Body of pancreas (tissue), 4 donors: ENCODE measurements at regions not wholly inside any gene's neighbourhood (a gene's known extent, or its start where the extent isn't known, plus 50 kb on each side); places are given as distances from the start of the nearest gene placed in this dataset.

Experiments used
- ATAC-seq: fragments of 150-250 bp; one replicate; pipeline ENCODE4 v1.9.1; 2016
- DNase-seq, 4 donors: peaks; one replicate each; pipeline ENCODE4 v3.0.0-alpha.2; 2019
- H3K27ac ChIP-seq, 4 donors: fragments of 200-600 bp; sonication (generic); 1 replicate in 3 of 4; 2 replicates in 1 of 4; pipeline versions ENCODE4 v1.5.1 to v1.6.1; 2016 to 2019; ENCODE audit warnings: mild to moderate bottlenecking in 1 of 4, mixed read lengths in 1 of 4, moderate library complexity in 1 of 4
- H3K27me3 ChIP-seq, 2 donors: fragments of 200-600 bp; sonication (generic); one replicate each; pipeline ENCODE4 v1.6.0; 2016; ENCODE audit warnings: mild to moderate bottlenecking in 1 of 2
- H3K36me3 ChIP-seq, 2 donors: fragments of 200-600 bp; sonication (generic); replicated peaks in 1 of 2; 2 replicates each; pipeline ENCODE4 v1.5.1; 2016; ENCODE audit warnings: low read depth in 2 of 2; ENCODE audit not compliant: insufficient read depth in 1 of 2
- H3K4me1 ChIP-seq: fragments of 200-600 bp; sonication (generic); one replicate; pipeline ENCODE4 v1.6.0; 2016
- H3K4me3 ChIP-seq, 2 donors: fragments of 200-600 bp; sonication (generic); 1 replicate in 1 of 2; 2 replicates in 1 of 2; pipeline ENCODE4 v1.5.1; 2016 to 2019
- H3K9me3 ChIP-seq, 3 donors: fragments of 200-600 bp; sonication (generic); 1 replicate in 2 of 3; 2 replicates in 1 of 3; pipeline ENCODE4 v1.5.1; 2016
- CTCF ChIP-seq, 7 experiments: fragments of 450-650 bp in 4 of 7; fragments of 200-600 bp in 3 of 7; sonication (generic) in 3 of 7; IDR thresholded peaks; one replicate each; pipeline ENCODE4 v1.5.1; 2016 to 2019; ENCODE audit warnings: antibody characterized with exemption in 7 of 7
- POLR2A ChIP-seq, 3 donors: fragments of 450-650 bp; IDR thresholded peaks; one replicate each; pipeline ENCODE4 v1.6.1; 2016; ENCODE audit warnings: antibody characterized with exemption in 3 of 3, mild to moderate bottlenecking in 2 of 3
- WGBS, 2 donors: methylation state at CpG; one replicate each; pipeline ENCODE4 v1.1.5; 2017; 5-methylcytosine and 5-hydroxymethylcytosine counted together
- intact Hi-C: fragments of 100-400 bp; cut with DNase I; formaldehyde crosslinking; loops from one replicate; pipeline ENCODE4 v1.15.1; 2023

GRCh38 chr1:106677181-106677580 is 379.3 kb upstream of the PRMT6 start:
- no peak overlapping the region for H3K27ac ChIP-seq
- no peaks in the 10 kb centered on the region for H3K27me3 ChIP-seq
- no peaks in the 10 kb centered on the region for H3K4me1 ChIP-seq
- H3K36me3 ChIP-seq: no peaks in the 10 kb centered on the region
- TF ChIP-seq CTCF (IDR thresholded peaks at IDR 0.05): no peak
- no peak for TF ChIP-seq POLR2A (IDR thresholded peaks at IDR 0.05)
- H3K4me3 ChIP-seq: no peak overlapping the region
- ATAC-seq: no peak
- no peaks in the 10 kb centered on the region for H3K9me3 ChIP-seq
- WGBS, 2 donors: 42 to 47% methylated on average over 3 of the region's 3 CpGs
- no peak for DNase-seq
- intact Hi-C loops: no loop called here

GRCh38 chr1:106677721-106678120 is 378.8 kb upstream of the PRMT6 start:
- Histone ChIP-seq H3K36me3 (no peaks in the 10 kb centered on the region), H3K4me3 (no peak overlapping the region), H3K4me1 (no peaks in the 10 kb centered on the region), H3K27ac (no peak overlapping the region), H3K27me3 (no peaks in the 10 kb centered on the region), H3K9me3 (no peaks in the 10 kb centered on the region)
- no peak for TF ChIP-seq CTCF (IDR thresholded peaks at IDR 0.05)
- no peak for TF ChIP-seq POLR2A (IDR thresholded peaks at IDR 0.05)
- 29 to 33% methylated on average over 3 of the region's 3 CpGs for WGBS, 2 donors
- DNase-seq (no peak), ATAC-seq (no peak)
- intact Hi-C loops: no loop called here

- no peak overlapping the region for H3K27ac ChIP-seq
- no peak overlapping the region for H3K4me3 ChIP-seq
- intact Hi-C loops: no loop called here
- WGBS, 2 donors: 69 to 75% methylated on average over 3 of the region's 3 CpGs
- no peak for ATAC-seq
- DNase-seq: no peak
- H3K4me1 ChIP-seq: no peaks in the 10 kb centered on the region
- no peaks in the 10 kb centered on the region for H3K27me3 ChIP-seq
- no peaks in the 10 kb centered on the region for H3K36me3 ChIP-seq
- no peaks in the 10 kb centered on the region for H3K9me3 ChIP-seq
- no peak for TF ChIP-seq POLR2A (IDR thresholded peaks at IDR 0.05)
Observed at GRCh38 chr1:106678279-106679050, 378.0 kb upstream of the PRMT6 start.

- DNase-seq (no peak), ATAC-seq (no peak)
- Histone ChIP-seq H3K27me3 (no peaks in the 10 kb centered on the region), H3K4me1 (no peaks in the 10 kb centered on the region), H3K4me3 (no peak overlapping the region), H3K27ac (no peak overlapping the region), H3K9me3 (no peaks in the 10 kb centered on the region), H3K36me3 (no peaks in the 10 kb centered on the region)
- intact Hi-C loops: no loop called here
- WGBS, 2 donors: 60 to 75% methylated on average over 1 of the region's 1 CpG
- TF ChIP-seq CTCF (IDR thresholded peaks at IDR 0.05) (no peak), POLR2A (IDR thresholded peaks at IDR 0.05) (no peak)
Observed at GRCh38 chr1:106680216-106680615, 376.3 kb upstream of the PRMT6 start.

- Histone ChIP-seq H3K4me3 (no peak overlapping the region), H3K4me1 (no peaks in the 10 kb centered on the region), H3K9me3 (no peaks in the 10 kb centered on the region), H3K27me3 (no peaks in the 10 kb centered on the region), H3K36me3 (no peaks in the 10 kb centered on the region), H3K27ac (no peak overlapping the region)
- intact Hi-C loops: no loop called here
- WGBS, 2 donors: 22 to 23% methylated on average over 4 of the region's 4 CpGs
- DNase-seq (no peak), ATAC-seq (no peak)
- TF ChIP-seq POLR2A (IDR thresholded peaks at IDR 0.05): no peak
- TF ChIP-seq CTCF (IDR thresholded peaks at IDR 0.05): no peak
Observed at GRCh38 chr1:106680776-106681344, 375.6 kb upstream of the PRMT6 start.
